K562 (cell line): ENCODE measurements at regions not wholly inside any gene's neighbourhood (a gene's known extent, or its start where the extent isn't known, plus 50 kb on each side); places are given as distances from the start of the nearest gene placed in this dataset.
A peak's percentile ranks its signal among the peaks of the same experiment; 100 is the strongest.

Source experiments
- ATAC-seq: fragments of 200-7000 bp; cut with Tn5 transposase; 3 replicates; pipeline ENCODE4 v1.9.1; 2020; ENCODE audit warnings: moderate library complexity
- BruUV-seq: library from RNA; stranded (reverse); fragments of 400-500 nt; replicated peaks from 2 replicates; lab custom pipeline; 2021; lab: Mats Ljungman, UMichigan
- CTCF ChIA-PET: fragments of 300-600 bp; formaldehyde crosslinking; extraction: SDS; loops from one replicate; lab custom pipeline; 2021; ENCODE audit warnings: low intra/inter-chr PET ratio; lab: Yijun Ruan, JAX
- POLR2A ChIA-PET: fragments of 300-600, 350-650 bp; sonication (Branson Sonifier 250); formaldehyde crosslinking; extraction: SDS; loops from one replicate; lab custom pipeline; 2021; ENCODE audit warnings: antibody characterized with exemption, inconsistent platforms; lab: Yijun Ruan, JAX
- DNase-seq, 4 experiments: peaks; one replicate each; pipeline versions ENCODE4 v3.0.0 to v3.0.0-alpha.2; 2011 to 2018; ENCODE audit warnings: low spot score in 3 of 4, mixed read lengths in 3 of 4; ENCODE audit errors: extremely low read depth in 1 of 4
- FAIRE-seq: peaks from 2 replicates; lab custom pipeline; 2011; peaks lifted over from hg19 to GRCh38; lab: Jason Lieb, UNC
- H2AFZ ChIP-seq: 2 replicates; pipeline ENCODE4 v1.6.0; 2011; ENCODE audit warnings: low read depth, low read length, control low read depth, inconsistent platforms
- H3K27ac ChIP-seq: fragments of 200-600 bp; 3 replicates; pipeline ENCODE4 v1.8.0; 2011; ENCODE audit warnings: low read depth, mild to moderate bottlenecking, control low read depth, inconsistent platforms, low read length, moderate library complexity, mixed read lengths; ENCODE audit errors: extremely low read depth
- H3K27me3 ChIP-seq, 2 experiments: fragments of 300-600 bp in 1 of 2; 2 replicates in 1 of 2; 3 replicates in 1 of 2; pipeline versions ENCODE4 v1.6.0 to v1.8.0; 2011; ENCODE audit warnings: inconsistent platforms in 2 of 2, low read length in 2 of 2, mild to moderate bottlenecking in 1 of 2, mixed read lengths in 1 of 2, moderate library complexity in 1 of 2; ENCODE audit not compliant: control insufficient read depth in 2 of 2, insufficient read depth in 2 of 2
- H3K36me3 ChIP-seq: fragments of 300-600 bp; 3 replicates; pipeline ENCODE4 v1.8.0; 2011; ENCODE audit warnings: mild to moderate bottlenecking, low read length, inconsistent platforms; ENCODE audit not compliant: control insufficient read depth, insufficient read depth
- H3K4me1 ChIP-seq, 2 experiments: fragments of 200-600 bp in 1 of 2; replicated peaks in 1 of 2; 2 replicates in 1 of 2; 3 replicates in 1 of 2; pipeline versions ENCODE4 v1.5.1 to v1.8.0; 2011; ENCODE audit warnings: inconsistent platforms in 2 of 2, low read length in 2 of 2, mild to moderate bottlenecking in 1 of 2, mixed read lengths in 1 of 2, moderate library complexity in 1 of 2; ENCODE audit not compliant: control insufficient read depth in 2 of 2, insufficient read depth in 2 of 2
- H3K4me2 ChIP-seq: 2 replicates; pipeline ENCODE4 v1.6.1; 2011; ENCODE audit warnings: low read length, control low read depth, inconsistent platforms, mixed read lengths; ENCODE audit not compliant: insufficient read depth
- H3K4me3 ChIP-seq: fragments of 200-600 bp; sonication (generic), shearing (Covaris generic); 2 replicates; pipeline ENCODE4 v1.5.1; 2016; ENCODE audit warnings: control low read depth, inconsistent platforms
- H3K79me2 ChIP-seq: fragments of 200-600 bp; 3 replicates; pipeline ENCODE4 v1.8.0; 2011; ENCODE audit warnings: low read length, inconsistent platforms; ENCODE audit not compliant: control insufficient read depth, insufficient read depth
- H3K9ac ChIP-seq, 2 experiments: 2 replicates each; pipeline versions ENCODE4 v1.6.0 to v1.6.1; 2011; ENCODE audit warnings: low read depth in 2 of 2, low read length in 2 of 2, control low read depth in 1 of 2, inconsistent platforms in 1 of 2, mild to moderate bottlenecking in 1 of 2, mixed read lengths in 1 of 2; ENCODE audit not compliant: insufficient read depth in 1 of 2
- H3K9me1 ChIP-seq: one replicate; pipeline ENCODE4 v1.6.0; 2011; ENCODE audit warnings: inconsistent platforms, mild to moderate bottlenecking, low read length, moderate library complexity; ENCODE audit not compliant: control insufficient read depth, insufficient read depth
- H3K9me3 ChIP-seq: replicated peaks from 2 replicates; pipeline ENCODE4 v1.5.1; 2011; ENCODE audit warnings: low read depth, low read length, inconsistent platforms; ENCODE audit not compliant: control insufficient read depth, insufficient read depth
- H4K20me1 ChIP-seq: replicated peaks from 2 replicates; pipeline ENCODE4 v1.6.1; 2011; ENCODE audit warnings: low read length, inconsistent platforms, mixed read lengths; ENCODE audit not compliant: control insufficient read depth, insufficient read depth
- AFF1 ChIP-seq, 2 experiments: fragments of 450-650 bp; IDR thresholded peaks; 2 replicates each; pipeline ENCODE4 v1.6.1; 2018; ENCODE audit warnings: mild to moderate bottlenecking in 2 of 2, low read depth in 1 of 2; ENCODE audit not compliant: partially characterized antibody in 2 of 2
- ELF4 ChIP-seq: fragments of 450-650 bp; formaldehyde crosslinking; IDR thresholded peaks from 2 replicates; pipeline ENCODE4 v1.4.0; 2022; ENCODE audit warnings: missing genetic modification characterization
- USF2 ChIP-seq: sonication (generic); formaldehyde crosslinking; IDR thresholded peaks from 2 replicates; pipeline ENCODE4 v1.5.0; 2020; ENCODE audit warnings: missing genetic modification reagents
- ZNF75A ChIP-seq: fragments of 450-650 bp; formaldehyde crosslinking; IDR thresholded peaks from 2 replicates; pipeline ENCODE4 v1.4.0; 2020; ENCODE audit warnings: mild to moderate bottlenecking
- WGBS: fragments of 100-300 bp; shearing (Covaris generic); methylation state at CpG from one replicate; pipeline ENCODE4 v1.1.6; 2016; ENCODE audit warnings: low coverage, mixed read lengths; ENCODE audit not compliant: insufficient coverage; ENCODE audit errors: missing lambda C conversion rate; 5-methylcytosine and 5-hydroxymethylcytosine counted together
- in situ Hi-C: fragments of 300-500 bp; cut with MboI; formaldehyde crosslinking; loops from 4 replicates; pipeline ENCODE4 v1.15.0; 2018; ENCODE audit warnings: inconsistent platforms, mixed read lengths
- intact Hi-C: fragments of 100-400 bp; cut with micrococcal nuclease; formaldehyde crosslinking; loops from 2 replicates; pipeline ENCODE4 v1.14.2; 2022

GRCh38 chr14:99001241-99001640 is 270.8 kb downstream of the BCL11B start:
- no peaks in the 10 kb centered on the region for H3K4me1 ChIP-seq
- no peak overlapping the region for H3K4me3 ChIP-seq
- no peak overlapping the region for H3K4me2 ChIP-seq
- H3K27me3 ChIP-seq: no peaks in the 10 kb centered on the region
- in situ Hi-C loops: no loop called here
- TF ChIP-seq USF2 (peak; percentile 55), ZNF75A (CRISPR knock-in tag) (no peak), AFF1 (IDR thresholded peaks at IDR 0.05; ENCODE audit: low read depth in 1 of 2, partially characterized antibody in 2 of 2) (peak in 1 of 2 experiments; percentile 86), ELF4 (CRISPR knock-in tag) (no peak)
- TF ChIP-seq, all 486 proteins: peak for 2
- H3K79me2 ChIP-seq: no peaks in the 10 kb centered on the region
- CTCF ChIA-PET: no interaction called here
- no peak for FAIRE-seq
- H3K9me3 ChIP-seq: no peaks in the 10 kb centered on the region
- WGBS: 0% methylated on average over 4 of the region's 7 CpGs
- POLR2A ChIA-PET: no interaction called here
- DNase-seq: no peak
- intact Hi-C loops: no loop called here
- BruUV-seq: no TSS peak
- H3K27ac ChIP-seq: no peak overlapping the region
- no peaks in the 10 kb centered on the region for H3K9me1 ChIP-seq
- H4K20me1 ChIP-seq: no peaks in the 10 kb centered on the region
- no peak overlapping the region for H2AFZ ChIP-seq
- H3K36me3 ChIP-seq: no peaks in the 10 kb centered on the region
- 0 out of 3 replicates have a peak, but pooled peaks have one; percentile 32 for ATAC-seq
- H3K9ac ChIP-seq: no peak overlapping the region
